Osteoblast (primary cell): ENCODE measurements at regions not wholly inside any gene's neighbourhood (a gene's known extent, or its start where the extent isn't known, plus 50 kb on each side); places are given as distances from the start of the nearest gene placed in this dataset.

Experiments
- DNase-seq: peaks from one replicate; pipeline ENCODE4 v3.0.0; 2011; ENCODE audit warnings: low spot score, mixed read lengths; ENCODE audit not compliant: insufficient read length; ENCODE audit errors: missing footprints
- H2AFZ ChIP-seq: 2 replicates; pipeline ENCODE4 v1.6.0; 2011; ENCODE audit warnings: mild to moderate bottlenecking, low read length
- H3K27ac ChIP-seq: 2 replicates; pipeline ENCODE4 v1.5.1; 2011; ENCODE audit warnings: mild to moderate bottlenecking, low read depth, low read length, moderate library complexity
- H3K27me3 ChIP-seq: 2 replicates; pipeline ENCODE4 v1.6.0; 2012; ENCODE audit warnings: mild to moderate bottlenecking, control low read depth, inconsistent platforms, low read length, moderate library complexity; ENCODE audit not compliant: insufficient read depth
- H3K36me3 ChIP-seq: 2 replicates; pipeline ENCODE4 v1.5.1; 2011; ENCODE audit warnings: mild to moderate bottlenecking, low read length, control low read depth, moderate library complexity; ENCODE audit not compliant: insufficient read depth
- H3K4me1 ChIP-seq: 2 replicates; pipeline ENCODE4 v1.5.1; 2011; ENCODE audit warnings: mild to moderate bottlenecking, low read length, control low read depth, moderate library complexity; ENCODE audit not compliant: insufficient read depth
- H3K4me2 ChIP-seq: 2 replicates; pipeline ENCODE4 v1.6.0; 2011; ENCODE audit warnings: mild to moderate bottlenecking, low read length; ENCODE audit not compliant: insufficient read depth
- H3K4me3 ChIP-seq: fragments of 200-600 bp; sonication (generic); 3 replicates; pipeline ENCODE4 v1.5.1; 2012; ENCODE audit warnings: mild to moderate bottlenecking, low read length, inconsistent platforms; ENCODE audit not compliant: insufficient read depth
- H3K79me2 ChIP-seq: 2 replicates; pipeline ENCODE4 v1.6.0; 2012; ENCODE audit warnings: mild to moderate bottlenecking, low read length, control low read depth, inconsistent platforms; ENCODE audit not compliant: insufficient read depth
- H3K9me3 ChIP-seq: 2 replicates; pipeline ENCODE4 v1.5.1; 2011; ENCODE audit warnings: low read depth, low read length, control low read depth
- H4K20me1 ChIP-seq: 2 replicates; pipeline ENCODE4 v1.6.0; 2012; ENCODE audit warnings: mild to moderate bottlenecking, low read length, control low read depth; ENCODE audit not compliant: insufficient read depth
- TF ChIP-seq, protein P1 (sequence below): IDR thresholded peaks from 2 replicates; pipeline ENCODE4 v1.5.1; 2011; ENCODE audit warnings: mild to moderate bottlenecking, low read depth, low read length, moderate library complexity; ENCODE audit errors: extremely low read depth

DNA sequence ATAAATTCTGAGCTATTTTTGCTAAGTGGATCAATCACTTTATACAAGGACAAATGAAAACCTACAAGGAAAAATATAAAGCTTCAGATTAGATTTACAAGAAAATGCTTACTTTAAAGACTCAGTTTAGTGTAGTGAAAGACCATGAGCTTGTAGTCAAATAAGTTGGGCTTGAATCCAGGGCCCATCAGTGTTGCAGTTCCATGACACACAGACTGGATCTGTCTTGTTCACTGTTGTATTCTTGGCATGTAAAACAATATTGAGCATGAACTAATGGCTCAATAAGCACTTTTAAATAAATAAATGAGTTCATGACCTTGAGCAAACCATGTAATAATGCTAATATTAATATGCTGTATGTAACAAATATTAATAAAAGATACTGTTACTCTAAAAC is 164.6 kb upstream of the KCND2 start:
- H3K4me3 ChIP-seq = no peak overlapping the region
- peak; percentile 5 for DNase-seq
- H3K79me2 ChIP-seq = no peaks in the 10 kb centered on the region
- no peak overlapping the region for H3K27ac ChIP-seq
- no peak overlapping the region for H3K4me2 ChIP-seq
- H3K9me3 ChIP-seq = no peaks in the 10 kb centered on the region
- H3K36me3 ChIP-seq = no peaks in the 10 kb centered on the region
- TF ChIP-seq, protein P1, sequence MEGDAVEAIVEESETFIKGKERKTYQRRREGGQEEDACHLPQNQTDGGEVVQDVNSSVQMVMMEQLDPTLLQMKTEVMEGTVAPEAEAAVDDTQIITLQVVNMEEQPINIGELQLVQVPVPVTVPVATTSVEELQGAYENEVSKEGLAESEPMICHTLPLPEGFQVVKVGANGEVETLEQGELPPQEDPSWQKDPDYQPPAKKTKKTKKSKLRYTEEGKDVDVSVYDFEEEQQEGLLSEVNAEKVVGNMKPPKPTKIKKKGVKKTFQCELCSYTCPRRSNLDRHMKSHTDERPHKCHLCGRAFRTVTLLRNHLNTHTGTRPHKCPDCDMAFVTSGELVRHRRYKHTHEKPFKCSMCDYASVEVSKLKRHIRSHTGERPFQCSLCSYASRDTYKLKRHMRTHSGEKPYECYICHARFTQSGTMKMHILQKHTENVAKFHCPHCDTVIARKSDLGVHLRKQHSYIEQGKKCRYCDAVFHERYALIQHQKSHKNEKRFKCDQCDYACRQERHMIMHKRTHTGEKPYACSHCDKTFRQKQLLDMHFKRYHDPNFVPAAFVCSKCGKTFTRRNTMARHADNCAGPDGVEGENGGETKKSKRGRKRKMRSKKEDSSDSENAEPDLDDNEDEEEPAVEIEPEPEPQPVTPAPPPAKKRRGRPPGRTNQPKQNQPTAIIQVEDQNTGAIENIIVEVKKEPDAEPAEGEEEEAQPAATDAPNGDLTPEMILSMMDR = no peak
- no peak overlapping the region for H2AFZ ChIP-seq
- H3K27me3 ChIP-seq = no peaks in the 10 kb centered on the region
- H4K20me1 ChIP-seq = no peaks in the 10 kb centered on the region
- H3K4me1 ChIP-seq = no peaks in the 10 kb centered on the region

DNA sequence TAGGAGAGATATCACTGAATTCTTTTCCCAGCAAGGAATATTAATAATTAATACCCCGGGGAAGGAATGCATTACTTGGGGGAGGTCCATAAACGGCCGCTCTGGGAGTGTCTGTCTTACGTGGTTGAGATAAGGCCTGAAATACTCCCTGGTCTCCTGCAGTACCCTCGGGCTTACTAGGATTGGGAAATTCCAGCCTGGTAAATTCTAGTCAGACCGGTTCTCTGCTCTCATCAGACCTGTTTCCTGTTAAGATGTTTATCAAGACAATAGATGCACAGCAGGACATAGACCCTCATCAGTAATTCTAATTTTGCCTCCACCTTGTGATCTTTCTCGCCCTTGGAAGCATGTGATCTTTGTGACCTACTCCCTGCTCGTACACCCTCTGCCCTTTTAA is 162.8 kb upstream of the KCND2 start:
- no peaks in the 10 kb centered on the region for H3K27me3 ChIP-seq
- H4K20me1 ChIP-seq = no peaks in the 10 kb centered on the region
- H3K79me2 ChIP-seq = no peaks in the 10 kb centered on the region
- H3K4me1 ChIP-seq = no peaks in the 10 kb centered on the region
- TF ChIP-seq, protein P1 = no peak
- H3K36me3 ChIP-seq = no peaks in the 10 kb centered on the region
- no peak overlapping the region for H3K27ac ChIP-seq
- H3K9me3 ChIP-seq = no peaks in the 10 kb centered on the region
- H2AFZ ChIP-seq = no peak overlapping the region
- H3K4me2 ChIP-seq = no peak overlapping the region
- no peak for DNase-seq
- no peak overlapping the region for H3K4me3 ChIP-seq

DNA sequence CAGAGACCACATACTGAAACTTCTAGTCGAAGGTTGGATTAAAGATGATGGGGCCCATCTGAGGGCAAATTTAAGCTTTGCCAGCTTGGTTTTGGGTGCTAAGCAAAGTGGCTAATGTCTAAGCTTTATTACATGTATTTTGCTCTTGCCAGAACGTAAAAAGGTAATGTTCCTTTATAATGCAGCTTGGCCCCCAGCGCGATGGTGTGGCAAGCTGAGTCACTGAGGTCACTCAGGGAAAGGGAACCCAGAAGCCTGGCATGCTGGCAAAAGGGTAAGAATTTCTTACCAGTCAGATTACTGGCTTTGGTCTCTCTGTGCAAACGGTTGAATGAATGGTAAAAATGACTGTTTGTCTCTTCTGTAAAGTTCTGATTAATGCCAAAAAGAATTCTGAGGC is 158.3 kb upstream of the KCND2 start:
- H3K4me2 ChIP-seq = no peak overlapping the region
- no peak overlapping the region for H3K27ac ChIP-seq
- TF ChIP-seq, protein P1 = no peak
- no peaks in the 10 kb centered on the region for H3K9me3 ChIP-seq
- H3K27me3 ChIP-seq = no peaks in the 10 kb centered on the region
- no peak for DNase-seq
- H2AFZ ChIP-seq = no peak overlapping the region
- no peaks in the 10 kb centered on the region for H3K79me2 ChIP-seq
- no peak overlapping the region for H3K4me3 ChIP-seq
- no peaks in the 10 kb centered on the region for H4K20me1 ChIP-seq
- no peaks in the 10 kb centered on the region for H3K4me1 ChIP-seq
- H3K36me3 ChIP-seq = no peaks in the 10 kb centered on the region

DNA sequence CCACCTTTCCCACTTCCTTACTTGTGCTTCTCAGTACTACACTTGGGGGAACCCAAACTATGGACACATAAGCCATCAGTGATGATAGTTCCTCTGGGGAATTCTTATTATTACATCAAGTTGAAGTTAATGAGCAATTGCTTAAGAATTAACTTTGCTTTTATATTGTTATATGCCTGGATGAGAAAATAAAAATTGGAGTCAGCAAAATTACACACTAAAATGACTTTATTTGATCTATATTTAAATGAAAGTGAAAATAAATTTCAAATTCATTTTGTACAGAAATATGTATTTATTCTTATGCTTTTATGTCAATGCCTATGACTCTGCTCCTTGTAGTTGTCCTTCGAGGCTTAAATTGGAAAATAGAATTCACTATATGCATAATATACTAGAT is 149.4 kb upstream of the KCND2 start:
- DNase-seq = no peak
- TF ChIP-seq, protein P1 = no peak
- no peaks in the 10 kb centered on the region for H3K36me3 ChIP-seq

More for the DNA sequence above, 149.4 kb upstream of the KCND2 start:
- Histone ChIP-seq H3K79me2 (no peaks in the 10 kb centered on the region), H3K4me2 (no peak overlapping the region), H3K27ac (no peak overlapping the region), H3K27me3 (no peaks in the 10 kb centered on the region), H2AFZ (no peak overlapping the region), H3K4me1 (no peaks in the 10 kb centered on the region), H3K9me3 (no peaks in the 10 kb centered on the region), H4K20me1 (no peaks in the 10 kb centered on the region), H3K4me3 (no peak overlapping the region)
